ENCODE measurements at regions not wholly inside any gene's neighbourhood (a gene's known extent, or its start where the extent isn't known, plus 50 kb on each side); places are given as distances from the start of the nearest gene placed in this dataset.

GRCh38 chr10:4450981-4451908, 374.8 kb upstream of the AKR1E2 start:
- Histone ChIP-seq H3K27ac (no peak overlapping the region), H3K4me3 (no peak overlapping the region), H3K27me3 (no peaks in the 10 kb centered on the region), H3K4me1 (no peaks in the 10 kb centered on the region), H3K9me3 (no peaks in the 10 kb centered on the region), H3K36me3 (no peaks in the 10 kb centered on the region)
- no peak for DNase-seq (ENCODE audit: low spot score)
- TF ChIP-seq, protein P1, sequence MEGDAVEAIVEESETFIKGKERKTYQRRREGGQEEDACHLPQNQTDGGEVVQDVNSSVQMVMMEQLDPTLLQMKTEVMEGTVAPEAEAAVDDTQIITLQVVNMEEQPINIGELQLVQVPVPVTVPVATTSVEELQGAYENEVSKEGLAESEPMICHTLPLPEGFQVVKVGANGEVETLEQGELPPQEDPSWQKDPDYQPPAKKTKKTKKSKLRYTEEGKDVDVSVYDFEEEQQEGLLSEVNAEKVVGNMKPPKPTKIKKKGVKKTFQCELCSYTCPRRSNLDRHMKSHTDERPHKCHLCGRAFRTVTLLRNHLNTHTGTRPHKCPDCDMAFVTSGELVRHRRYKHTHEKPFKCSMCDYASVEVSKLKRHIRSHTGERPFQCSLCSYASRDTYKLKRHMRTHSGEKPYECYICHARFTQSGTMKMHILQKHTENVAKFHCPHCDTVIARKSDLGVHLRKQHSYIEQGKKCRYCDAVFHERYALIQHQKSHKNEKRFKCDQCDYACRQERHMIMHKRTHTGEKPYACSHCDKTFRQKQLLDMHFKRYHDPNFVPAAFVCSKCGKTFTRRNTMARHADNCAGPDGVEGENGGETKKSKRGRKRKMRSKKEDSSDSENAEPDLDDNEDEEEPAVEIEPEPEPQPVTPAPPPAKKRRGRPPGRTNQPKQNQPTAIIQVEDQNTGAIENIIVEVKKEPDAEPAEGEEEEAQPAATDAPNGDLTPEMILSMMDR (IDR thresholded peaks at IDR 0.05) = no peak

DNA sequence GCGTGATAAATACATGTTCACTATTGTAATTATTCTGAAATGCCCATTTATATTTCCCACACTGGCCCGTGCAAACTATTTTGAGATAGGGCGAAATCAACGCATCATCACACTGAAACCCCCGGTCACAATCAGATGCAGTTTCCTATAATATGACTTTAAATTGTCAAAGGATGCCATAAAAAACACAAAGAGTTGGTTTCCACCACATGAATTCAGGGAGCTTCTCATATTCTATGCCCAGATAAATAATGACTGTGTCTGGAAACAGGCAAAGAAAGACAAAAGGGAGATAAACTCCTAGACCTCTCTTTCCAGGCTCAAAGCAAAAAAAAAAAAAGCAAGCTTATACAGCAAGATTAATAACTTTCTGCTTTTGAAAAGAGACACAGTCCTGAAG, 375.8 kb upstream of the AKR1E2 start:
- DNase-seq (ENCODE audit: low spot score) = no peak
- H3K27ac ChIP-seq = no peak overlapping the region
- H3K4me3 ChIP-seq = no peak overlapping the region
- no peaks in the 10 kb centered on the region for H3K4me1 ChIP-seq
- TF ChIP-seq, protein P1 (IDR thresholded peaks at IDR 0.05) = no peak
- no peaks in the 10 kb centered on the region for H3K36me3 ChIP-seq
- H3K9me3 ChIP-seq = no peaks in the 10 kb centered on the region
- no peaks in the 10 kb centered on the region for H3K27me3 ChIP-seq

DNA sequence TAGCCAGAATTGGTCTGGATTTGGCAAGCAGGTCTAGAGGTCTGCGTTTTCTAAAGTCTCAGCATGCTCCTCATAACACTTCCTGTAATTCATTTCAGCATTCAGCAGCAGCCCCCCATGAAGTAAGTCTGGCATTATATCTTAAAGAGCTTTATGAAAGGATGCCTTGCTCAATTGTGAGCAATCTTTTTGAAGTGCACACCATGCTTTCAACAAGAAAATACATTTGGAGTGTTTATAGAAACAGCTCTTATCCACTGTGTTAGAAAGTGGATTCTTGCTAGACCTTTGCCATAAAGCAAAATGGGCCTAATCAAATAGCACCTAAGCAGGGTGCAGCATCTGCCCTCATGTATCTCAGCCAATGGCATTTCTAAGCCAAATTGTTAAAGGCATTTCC, 378.0 kb upstream of the AKR1E2 start:
- Histone ChIP-seq H3K27me3 (no peaks in the 10 kb centered on the region), H3K27ac (no peak overlapping the region), H3K9me3 (peaks cover 0 to 7% of the 10 kb centered on the region in 2 donors), H3K4me3 (no peak overlapping the region), H3K4me1 (no peaks in the 10 kb centered on the region), H3K36me3 (no peaks in the 10 kb centered on the region)
- TF ChIP-seq, protein P1 (IDR thresholded peaks at IDR 0.05) = no peak
- DNase-seq (ENCODE audit: low spot score) = no peak

- Histone ChIP-seq H3K4me3 (no peak overlapping the region), H3K9me3 (peaks cover 0 to 15% of the 10 kb centered on the region in 2 donors), H3K27ac (no peak overlapping the region), H3K36me3 (no peaks in the 10 kb centered on the region), H3K4me1 (no peaks in the 10 kb centered on the region), H3K27me3 (no peaks in the 10 kb centered on the region)
- no peak for DNase-seq (ENCODE audit: low spot score)
- TF ChIP-seq, protein P1 (IDR thresholded peaks at IDR 0.05) = no peak
Measured at GRCh38 chr10:4443419-4443818, 382.6 kb upstream of the AKR1E2 start.

- TF ChIP-seq, protein P1 (IDR thresholded peaks at IDR 0.05) = no peak
- Histone ChIP-seq H3K4me1 (no peaks in the 10 kb centered on the region), H3K4me3 (no peak overlapping the region), H3K27ac (no peak overlapping the region), H3K27me3 (no peaks in the 10 kb centered on the region), H3K9me3 (peaks cover 0 to 15% of the 10 kb centered on the region in 2 donors), H3K36me3 (no peaks in the 10 kb centered on the region)
- DNase-seq (ENCODE audit: low spot score) = no peak
Measured at GRCh38 chr10:4442296-4442695, 383.7 kb upstream of the AKR1E2 start.

All from right atrium auricular region (tissue), 2 donors.